Fibroblast of lung (primary cell): ENCODE measurements at regions not wholly inside any gene's neighbourhood (a gene's known extent, or its start where the extent isn't known, plus 50 kb on each side); places are given as distances from the start of the nearest gene placed in this dataset.
A peak's percentile ranks its signal among the peaks of the same experiment; 100 is the strongest.

Source experiments
- DNase-seq, 2 donors: peaks; one replicate each; pipeline versions ENCODE4 v3.0.0 to v3.0.0-alpha.2; 2010; ENCODE audit warnings: low read depth in 2 of 2
- H2AFZ ChIP-seq: 2 replicates; pipeline ENCODE4 v1.5.1; 2012; ENCODE audit warnings: low read length, control low read depth, inconsistent platforms
- H3K27ac ChIP-seq: 2 replicates; pipeline ENCODE4 v1.5.1; 2011; ENCODE audit warnings: low read length, control low read depth; ENCODE audit not compliant: insufficient read depth
- H3K27me3 ChIP-seq: 2 replicates; pipeline ENCODE4 v1.5.1; 2011; ENCODE audit warnings: mild to moderate bottlenecking, low read length; ENCODE audit not compliant: control insufficient read depth, insufficient read depth
- H3K36me3 ChIP-seq: 2 replicates; pipeline ENCODE4 v1.5.1; 2011; ENCODE audit warnings: low read length; ENCODE audit not compliant: control insufficient read depth, insufficient read depth
- H3K4me1 ChIP-seq: 2 replicates; pipeline ENCODE4 v1.5.1; 2011; ENCODE audit warnings: low read length; ENCODE audit not compliant: control insufficient read depth, insufficient read depth; ENCODE audit errors: extremely low read depth
- H3K4me2 ChIP-seq: 2 replicates; pipeline ENCODE4 v1.5.1; 2011; ENCODE audit warnings: low read length, control low read depth; ENCODE audit not compliant: insufficient read depth; ENCODE audit errors: extremely low read depth
- H3K4me3 ChIP-seq, 4 experiments: fragments of 200-600 bp in 1 of 4; sonication (generic) in 1 of 4; replicated peaks in 1 of 4; 2 replicates each; pipeline ENCODE4 v1.5.1; 2011 to 2016; ENCODE audit warnings: low read length in 4 of 4, low read depth in 3 of 4, mild to moderate bottlenecking in 3 of 4, control low read depth in 2 of 4, inconsistent platforms in 1 of 4, mixed read lengths in 1 of 4; ENCODE audit not compliant: insufficient read depth in 1 of 4; ENCODE audit errors: control extremely low read depth in 1 of 4
- H3K79me2 ChIP-seq: 2 replicates; pipeline ENCODE4 v1.5.1; 2012; ENCODE audit warnings: mild to moderate bottlenecking, low read length, inconsistent platforms; ENCODE audit not compliant: control insufficient read depth, insufficient read depth
- H3K9ac ChIP-seq: 2 replicates; pipeline ENCODE4 v1.5.1; 2011; ENCODE audit warnings: mild to moderate bottlenecking, low read length, control low read depth; ENCODE audit not compliant: insufficient read depth
- H3K9me3 ChIP-seq: 2 replicates; pipeline ENCODE4 v1.5.1; 2012; ENCODE audit warnings: low read depth, low read length; ENCODE audit not compliant: control insufficient read depth, insufficient read depth
- H4K20me1 ChIP-seq: 2 replicates; pipeline ENCODE4 v1.5.1; 2011; ENCODE audit warnings: low read length; ENCODE audit not compliant: control insufficient read depth, insufficient read depth; ENCODE audit errors: extremely low read depth
- CTCF ChIP-seq, 2 donors: IDR thresholded peaks in 1 of 2; conservative IDR thresholded peaks in 1 of 2; 1 replicate in 1 of 2; 2 replicates in 1 of 2; pipeline ENCODE4 v1.5.1; 2011 to 2012; ENCODE audit warnings: low read length in 2 of 2, control low read depth in 1 of 2, inconsistent platforms in 1 of 2, low read depth in 1 of 2, mild to moderate bottlenecking in 1 of 2
- EZH2 ChIP-seq: IDR thresholded peaks from 2 replicates; pipeline ENCODE4 v1.5.1; 2012; ENCODE audit warnings: low read length, control low read depth, mild to moderate bottlenecking; ENCODE audit errors: missing control alignments

GRCh38 chr11:15667127-15667725 lies 552.5 kb downstream of the INSC start:
- Histone ChIP-seq H4K20me1 (no peaks in the 10 kb centered on the region), H3K4me2 (no peak overlapping the region), H3K9me3 (no peaks in the 10 kb centered on the region), H3K36me3 (no peaks in the 10 kb centered on the region), H3K79me2 (no peaks in the 10 kb centered on the region), H3K27me3 (no peaks in the 10 kb centered on the region), H3K4me1 (no peaks in the 10 kb centered on the region), H3K27ac (no peak overlapping the region), H2AFZ (no peak overlapping the region), H3K9ac (no peak overlapping the region), H3K4me3 (no peak overlapping the region)
- DNase-seq, result peak; percentile 31 to 65
- no peak for TF ChIP-seq CTCF (conservative IDR thresholded peaks at IDR 0.05 in 1 of 2, IDR thresholded peaks at IDR 0.05 in 1 of 2; ENCODE audit: low read depth in 1 of 2, low read length in 2 of 2)
- no peak for TF ChIP-seq EZH2

GRCh38 chr11:15668718-15669117 lies 554.0 kb downstream of the INSC start:
- peak in 1 of 2 donors; percentile 10 for DNase-seq
- Histone ChIP-seq H3K4me3 (no peak overlapping the region), H2AFZ (no peak overlapping the region), H3K27me3 (no peaks in the 10 kb centered on the region), H3K27ac (no peak overlapping the region), H3K4me1 (no peaks in the 10 kb centered on the region), H3K9me3 (no peaks in the 10 kb centered on the region), H3K36me3 (no peaks in the 10 kb centered on the region), H4K20me1 (no peaks in the 10 kb centered on the region), H3K79me2 (no peaks in the 10 kb centered on the region), H3K9ac (no peak overlapping the region), H3K4me2 (no peak overlapping the region)
- TF ChIP-seq CTCF (conservative IDR thresholded peaks at IDR 0.05 in 1 of 2, IDR thresholded peaks at IDR 0.05 in 1 of 2; ENCODE audit: low read depth in 1 of 2, low read length in 2 of 2) (no peak), EZH2 (no peak)

DNA sequence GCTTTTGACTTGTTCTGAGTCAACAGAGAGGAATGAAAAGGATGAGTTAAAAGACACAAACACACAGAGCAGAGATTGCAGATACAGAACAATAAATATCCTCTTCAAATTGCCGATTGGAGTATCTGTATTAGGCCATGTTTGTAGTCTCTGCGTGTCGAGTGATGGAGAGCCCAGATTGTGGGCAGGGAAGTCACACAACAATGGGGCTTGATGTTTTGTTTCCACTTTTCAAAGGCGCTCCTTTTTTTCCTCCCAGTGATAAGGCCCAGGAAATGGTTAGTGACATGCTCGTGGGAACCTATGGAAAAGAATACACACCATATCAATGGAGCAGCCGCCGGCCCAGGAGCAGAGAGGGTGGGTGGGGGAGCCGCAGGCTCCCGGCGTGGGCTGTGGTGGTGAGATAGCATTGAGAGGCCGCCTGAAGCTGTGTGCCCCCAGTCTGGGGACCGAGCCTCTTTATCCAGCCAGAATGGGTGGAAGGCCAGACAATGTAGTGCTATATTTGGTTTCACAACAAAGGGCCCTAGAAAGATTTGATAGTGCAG lies 555.9 kb downstream of the INSC start:
- H2AFZ ChIP-seq, result no peak overlapping the region

More for the DNA sequence above, 555.9 kb downstream of the INSC start:
- H3K79me2 ChIP-seq, result no peaks in the 10 kb centered on the region
- no peaks in the 10 kb centered on the region for H3K9me3 ChIP-seq
- H3K4me3 ChIP-seq, result no peak overlapping the region
- H3K9ac ChIP-seq, result no peak overlapping the region
- H3K4me2 ChIP-seq, result no peak overlapping the region
- TF ChIP-seq CTCF (conservative IDR thresholded peaks at IDR 0.05 in 1 of 2, IDR thresholded peaks at IDR 0.05 in 1 of 2; ENCODE audit: low read depth in 1 of 2, low read length in 2 of 2) (no peak), EZH2 (no peak)
- no peaks in the 10 kb centered on the region for H3K36me3 ChIP-seq
- no peaks in the 10 kb centered on the region for H3K4me1 ChIP-seq
- H3K27me3 ChIP-seq, result no peaks in the 10 kb centered on the region
- H4K20me1 ChIP-seq, result no peaks in the 10 kb centered on the region
- no peak overlapping the region for H3K27ac ChIP-seq
- DNase-seq, result no peak
